Bronchial epithelial cell (primary cell): ENCODE measurements at regions not wholly inside any gene's neighbourhood (a gene's known extent, or its start where the extent isn't known, plus 50 kb on each side); places are given as distances from the start of the nearest gene placed in this dataset.

Experiments used
- DNase-seq: peaks from one replicate; pipeline ENCODE4 v3.0.0-alpha.2; 2010; ENCODE audit warnings: low read depth
- FAIRE-seq: peaks from 2 replicates; lab custom pipeline; 2011; peaks lifted over from hg19 to GRCh38; lab: Jason Lieb, UNC
- H3K27me3 ChIP-seq: 2 replicates; pipeline ENCODE4 v1.5.1; 2011; ENCODE audit warnings: low read length; ENCODE audit not compliant: control insufficient read depth, insufficient read depth
- H3K36me3 ChIP-seq: 2 replicates; pipeline ENCODE4 v1.5.1; 2011; ENCODE audit warnings: low read length; ENCODE audit not compliant: control insufficient read depth, insufficient read depth
- H3K4me3 ChIP-seq: 2 replicates; pipeline ENCODE4 v1.5.1; 2011; ENCODE audit warnings: mild to moderate bottlenecking, low read depth, low read length, control low read depth
- CTCF ChIP-seq: IDR thresholded peaks from 2 replicates; pipeline ENCODE4 v1.5.1; 2011; ENCODE audit warnings: mild to moderate bottlenecking, moderate library complexity, low read length, control low read depth, inconsistent platforms; ENCODE audit not compliant: insufficient read depth, severe bottlenecking

GRCh38 chr2:126748188-126748760 lies 92.3 kb downstream of the GYPC start:
- no peak for DNase-seq
- no peak for TF ChIP-seq CTCF
- no peak for FAIRE-seq
- H3K27me3 ChIP-seq: no peaks in the 10 kb centered on the region
- no peaks in the 10 kb centered on the region for H3K36me3 ChIP-seq
- no peak overlapping the region for H3K4me3 ChIP-seq

GRCh38 chr2:126748929-126749518 lies 93.1 kb downstream of the GYPC start:
- DNase-seq (no peak), FAIRE-seq (no peak)
- no peaks in the 10 kb centered on the region for H3K36me3 ChIP-seq
- no peaks in the 10 kb centered on the region for H3K27me3 ChIP-seq
- no peak for TF ChIP-seq CTCF
- H3K4me3 ChIP-seq: no peak overlapping the region

GRCh38 chr2:126749537-126749936 lies 93.6 kb downstream of the GYPC start:
- no peak for DNase-seq
- H3K27me3 ChIP-seq: no peaks in the 10 kb centered on the region
- H3K4me3 ChIP-seq: no peak overlapping the region
- no peak for TF ChIP-seq CTCF
- no peaks in the 10 kb centered on the region for H3K36me3 ChIP-seq
- no peak for FAIRE-seq

- no peak for TF ChIP-seq CTCF
- FAIRE-seq (no peak), DNase-seq (no peak)
- no peak overlapping the region for H3K4me3 ChIP-seq
- no peaks in the 10 kb centered on the region for H3K27me3 ChIP-seq
- no peaks in the 10 kb centered on the region for H3K36me3 ChIP-seq
Observed at GRCh38 chr2:126750506-126750905, 94.5 kb downstream of the GYPC start.

GRCh38 chr2:126751477-126751876 lies 95.5 kb downstream of the GYPC start:
- FAIRE-seq (no peak), DNase-seq (no peak)
- Histone ChIP-seq H3K36me3 (no peaks in the 10 kb centered on the region), H3K27me3 (no peaks in the 10 kb centered on the region), H3K4me3 (no peak overlapping the region)
- no peak for TF ChIP-seq CTCF

GRCh38 chr2:126752876-126753275 lies 96.9 kb downstream of the GYPC start:
- no peak overlapping the region for H3K4me3 ChIP-seq
- TF ChIP-seq CTCF: no peak
- no peak for FAIRE-seq
- no peaks in the 10 kb centered on the region for H3K36me3 ChIP-seq
- no peak for DNase-seq
- H3K27me3 ChIP-seq: no peaks in the 10 kb centered on the region
